Activated CD4-positive, alpha-beta T cell treated with anti-CD3 and anti-CD28 coated beads, Interleukin-2, Interleukin-4, amounts not matched to agents 100 ng/mL and 50 ng/mL, durations not matched to agents 16 hours and 8 hours (primary cell): ENCODE measurements at regions not wholly inside any gene's neighbourhood (a gene's known extent, or its start where the extent isn't known, plus 50 kb on each side); places are given as distances from the start of the nearest gene placed in this dataset.
"Not testable (repeated sequence)": the region's sequence is repeated elsewhere in the genome, so short reads cannot be mapped to it uniquely, and the experiment has no call there.

Experiments used
- DNase-seq: peaks from one replicate; pipeline ENCODE4 v3.0.0-alpha.2; 2020; ENCODE audit warnings: low spot score

GRCh38 chr5:92990771-92991170 is 590.2 kb downstream of the NR2F1-AS1 start:
- no peak for DNase-seq

- DNase-seq = no peak
Observed at GRCh38 chr5:92981001-92981400, 600.0 kb downstream of the NR2F1-AS1 start.

- DNase-seq = no peak
Observed at GRCh38 chr5:92980491-92980890, 600.5 kb downstream of the NR2F1-AS1 start.

GRCh38 chr5:92979716-92980115 is 601.3 kb downstream of the NR2F1-AS1 start:
- no peak for DNase-seq

DNA sequence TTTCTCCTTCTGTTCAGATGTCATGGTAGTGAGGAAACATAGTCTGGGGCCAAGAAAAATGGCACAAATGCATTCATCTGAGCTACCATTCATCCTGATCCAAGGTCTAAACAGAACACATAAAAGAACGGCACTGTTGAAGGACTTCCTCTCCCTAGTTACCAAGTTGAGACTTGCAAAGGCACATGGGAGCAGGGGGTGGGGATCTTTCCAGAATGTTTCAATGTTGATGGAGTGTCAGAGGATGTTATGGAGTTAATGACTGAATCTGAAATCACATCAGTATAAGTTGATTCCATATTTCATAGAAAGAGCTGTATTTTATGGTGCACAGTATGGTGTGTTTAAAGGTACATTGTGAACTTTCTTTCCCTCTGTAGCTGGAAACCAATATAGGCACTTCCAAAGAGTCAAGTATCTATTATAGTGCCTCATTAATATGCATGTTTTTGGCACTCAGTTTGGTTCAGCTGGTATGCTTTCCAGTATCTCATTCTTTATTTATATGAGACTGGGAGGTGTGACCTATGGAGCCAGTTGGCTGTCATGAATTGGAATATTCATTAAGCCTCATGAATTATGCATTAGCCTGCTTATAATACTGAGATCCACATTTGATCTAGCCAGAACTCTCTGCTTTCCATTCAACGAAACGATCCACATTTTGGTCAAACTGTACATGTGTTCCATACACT is 603.0 kb downstream of the NR2F1-AS1 start:
- DNase-seq = no peak

- no peak for DNase-seq
Observed at GRCh38 chr5:92976156-92976555, 604.9 kb downstream of the NR2F1-AS1 start.

DNA sequence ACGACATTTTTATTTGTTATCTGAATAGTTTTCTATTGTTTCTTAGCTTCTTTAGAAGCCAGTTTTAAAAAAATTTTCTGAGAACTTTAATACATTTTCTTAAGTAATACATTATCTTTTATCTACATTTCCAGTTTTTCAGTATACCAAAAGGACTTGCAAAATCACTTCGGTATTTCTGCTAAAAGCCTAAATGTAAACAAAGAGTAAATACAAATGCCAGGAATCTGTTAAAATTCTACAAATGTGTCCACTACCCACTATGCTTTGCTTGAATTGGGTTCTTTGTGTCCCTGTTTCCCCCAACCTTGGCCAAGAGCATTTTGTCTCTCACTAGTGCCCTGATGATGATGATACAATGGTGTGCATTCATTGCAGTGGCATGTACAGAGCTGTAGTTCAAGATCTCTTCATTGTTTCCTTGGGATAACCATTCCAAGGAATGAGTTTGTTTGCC is 611.2 kb downstream of the NR2F1-AS1 start:
- no peak for DNase-seq

DNA sequence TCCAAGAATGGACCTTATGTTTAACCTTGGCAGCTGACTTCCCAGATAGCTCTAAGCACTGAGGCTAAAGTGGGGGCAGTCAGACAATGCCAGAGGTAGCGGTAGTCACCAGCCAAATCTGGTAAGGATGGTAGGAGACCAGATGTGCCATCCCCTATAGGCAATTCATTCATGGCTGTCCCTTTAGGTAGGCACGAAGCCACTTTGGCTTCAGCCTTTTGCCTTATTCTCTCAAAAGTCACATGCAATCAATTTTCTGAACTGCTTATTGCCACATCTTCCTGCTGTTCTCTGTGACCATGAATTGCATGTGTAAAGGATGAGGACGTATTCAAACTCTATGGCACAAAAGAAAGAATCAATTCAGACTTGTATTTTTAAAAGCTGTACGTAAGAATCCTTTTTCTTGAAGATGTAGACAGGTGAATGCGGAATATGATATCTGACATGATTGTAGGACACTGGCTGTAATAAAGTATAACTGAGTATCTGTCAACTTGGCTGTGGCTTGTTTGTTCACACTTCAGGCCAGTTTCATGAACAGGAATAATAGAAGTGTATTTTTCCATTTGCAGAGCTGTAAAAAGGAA is 611.7 kb downstream of the NR2F1-AS1 start:
- DNase-seq = no peak

DNA sequence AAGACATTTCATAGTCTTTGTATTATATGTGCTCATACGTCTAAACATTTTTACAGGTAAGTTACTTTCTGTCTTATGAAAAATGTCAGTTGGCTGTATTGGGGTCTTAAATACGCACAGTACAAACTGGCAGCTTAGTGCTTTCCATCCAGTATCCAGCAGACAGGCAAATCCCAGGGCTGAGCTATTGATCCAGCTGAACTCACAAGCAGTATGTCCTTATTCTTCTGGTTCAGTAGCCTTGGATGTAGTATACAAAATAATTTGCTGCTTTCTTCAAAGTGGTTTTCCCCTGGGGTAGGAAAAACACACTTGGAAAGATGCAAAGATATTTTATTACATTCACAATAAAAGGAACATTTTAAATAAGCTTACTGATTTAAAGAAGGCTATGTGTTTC is 617.2 kb downstream of the NR2F1-AS1 start:
- DNase-seq = no peak

GRCh38 chr5:92962752-92963151 is 618.3 kb downstream of the NR2F1-AS1 start:
- no peak for DNase-seq

DNA sequence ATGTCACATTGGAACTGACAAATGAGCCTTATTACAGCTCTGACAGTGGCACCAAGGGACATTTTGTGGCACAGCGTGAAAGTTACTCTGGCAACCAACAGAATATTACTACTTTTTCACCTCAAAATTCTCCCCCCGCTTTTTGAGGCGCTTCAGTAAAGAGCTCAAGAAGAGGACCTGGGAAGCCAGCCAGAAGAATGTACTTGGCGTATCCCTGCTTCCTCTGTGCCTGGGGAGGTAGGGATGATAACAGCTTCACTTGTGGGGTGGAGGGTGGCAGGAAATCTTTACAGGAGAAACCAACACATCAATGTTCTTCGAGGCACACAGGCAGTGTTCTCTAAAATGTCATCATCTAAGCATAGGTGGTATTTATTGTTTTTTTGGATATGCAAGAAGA is 624.1 kb downstream of the NR2F1-AS1 start:
- no peak for DNase-seq

DNA sequence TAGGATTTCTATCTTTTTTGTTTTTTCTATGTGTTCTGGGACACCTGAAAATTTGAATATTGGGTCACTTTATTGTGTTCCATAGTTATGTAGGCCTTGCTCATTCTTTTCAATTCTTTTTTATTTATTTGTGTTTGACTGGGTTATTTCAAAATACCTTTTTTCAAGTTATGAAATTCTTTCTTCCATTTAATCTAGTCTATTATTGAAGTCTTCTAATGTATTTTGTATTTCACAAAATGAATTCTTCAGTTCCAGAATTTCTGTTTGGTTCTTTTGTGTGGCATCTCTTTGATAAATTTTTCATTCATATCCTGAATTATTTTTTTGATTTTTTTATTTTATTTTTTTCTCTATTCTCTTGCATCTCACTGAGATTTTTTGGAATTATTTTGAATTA is 628.8 kb downstream of the NR2F1-AS1 start:
- no peak for DNase-seq

GRCh38 chr5:92951746-92952145 is 629.3 kb downstream of the NR2F1-AS1 start:
- DNase-seq = no peak

DNA sequence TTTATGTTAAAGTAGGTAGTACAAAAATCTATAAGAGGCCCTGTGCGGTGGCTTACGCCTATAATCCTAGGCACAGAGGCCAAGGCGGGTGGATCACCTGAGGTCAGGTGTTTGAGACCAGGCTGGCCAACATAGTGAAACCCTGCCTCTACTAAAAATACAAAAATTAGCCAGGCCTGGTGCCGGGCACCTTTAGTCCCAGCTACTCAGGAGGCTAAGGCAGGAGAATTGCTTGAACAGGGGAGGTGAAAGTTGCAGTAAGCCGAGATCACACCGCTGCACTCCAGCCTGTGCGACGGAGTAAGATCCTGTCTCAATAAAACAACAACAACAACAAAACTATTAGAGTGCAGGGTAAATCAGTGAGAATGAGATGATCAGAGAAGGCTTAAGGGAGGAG is 634.5 kb downstream of the NR2F1-AS1 start:
- DNase-seq = no peak

DNA sequence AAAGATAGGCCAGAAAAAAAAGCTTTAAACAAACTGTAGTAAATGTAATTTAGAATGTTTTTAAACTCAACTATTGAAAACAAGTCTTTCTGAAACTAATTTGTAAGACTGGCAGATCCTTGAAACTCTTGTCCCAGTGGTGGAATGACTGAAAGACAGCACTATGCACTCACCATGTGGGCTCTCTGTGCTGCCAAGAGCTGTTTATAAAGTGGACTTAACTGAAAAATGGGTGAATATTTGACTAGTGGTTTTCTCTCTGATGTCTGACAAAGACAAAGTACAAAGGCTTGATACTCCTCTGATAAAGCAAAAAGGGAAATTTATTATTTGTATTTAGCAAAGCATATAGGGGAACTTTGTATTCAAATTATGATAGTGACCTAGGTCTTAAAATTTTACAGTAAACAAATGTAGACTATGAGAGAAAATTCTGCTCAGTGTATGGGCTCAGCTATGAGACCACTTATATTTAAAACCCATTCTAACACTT is 635.4 kb downstream of the NR2F1-AS1 start:
- DNase-seq = no peak

DNA sequence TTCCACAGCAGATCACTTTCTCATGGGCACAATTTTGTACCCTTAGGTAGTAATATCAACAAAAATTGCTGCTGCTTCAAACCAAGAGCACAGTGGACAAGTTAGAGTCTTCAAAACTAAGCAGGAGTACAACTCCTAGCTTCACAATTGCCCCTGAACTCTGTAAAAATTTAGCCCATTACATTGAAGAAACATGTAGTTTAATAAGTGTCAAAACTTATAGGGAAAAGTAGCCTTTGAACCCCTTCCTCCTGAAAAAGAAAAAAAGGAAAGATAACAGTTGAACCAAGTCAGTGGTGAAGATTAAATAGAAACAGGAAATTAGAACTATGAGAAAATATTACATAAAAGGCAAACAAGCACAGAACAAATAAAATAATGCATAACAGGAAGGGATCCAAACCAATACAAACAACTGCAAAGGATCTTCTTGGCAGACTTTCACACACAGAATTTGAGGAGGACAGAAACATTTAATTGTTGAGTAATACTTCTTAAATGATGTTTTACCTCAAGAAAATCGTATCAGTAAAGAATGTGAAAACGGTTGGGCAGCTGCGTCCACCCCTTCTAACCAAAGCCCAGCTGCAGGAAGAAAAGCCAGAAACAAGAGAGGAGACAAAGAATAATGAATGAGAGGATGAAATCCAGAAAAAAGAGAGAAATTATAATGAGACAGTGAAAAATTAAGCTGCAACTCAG is 636.0 kb downstream of the NR2F1-AS1 start:
- no peak for DNase-seq

DNA sequence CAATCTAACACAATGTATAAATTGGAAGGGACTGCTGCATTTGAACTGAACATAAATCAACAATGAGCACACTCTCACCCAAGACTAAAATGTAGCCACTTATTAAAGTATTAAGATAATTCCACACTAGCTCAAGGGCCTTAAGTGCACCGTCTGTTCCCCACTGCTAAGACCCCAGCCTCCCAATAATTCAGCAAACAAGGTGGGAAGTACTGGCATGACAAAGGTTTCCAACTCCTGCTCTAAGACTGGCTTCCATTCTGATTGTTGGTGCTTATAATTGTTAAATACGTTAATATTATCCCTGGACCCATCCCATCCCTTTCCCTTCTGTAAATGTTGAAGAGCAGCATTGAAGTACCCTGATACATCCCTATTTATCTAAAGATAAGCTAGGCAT is 636.7 kb downstream of the NR2F1-AS1 start:
- DNase-seq = no peak

DNA sequence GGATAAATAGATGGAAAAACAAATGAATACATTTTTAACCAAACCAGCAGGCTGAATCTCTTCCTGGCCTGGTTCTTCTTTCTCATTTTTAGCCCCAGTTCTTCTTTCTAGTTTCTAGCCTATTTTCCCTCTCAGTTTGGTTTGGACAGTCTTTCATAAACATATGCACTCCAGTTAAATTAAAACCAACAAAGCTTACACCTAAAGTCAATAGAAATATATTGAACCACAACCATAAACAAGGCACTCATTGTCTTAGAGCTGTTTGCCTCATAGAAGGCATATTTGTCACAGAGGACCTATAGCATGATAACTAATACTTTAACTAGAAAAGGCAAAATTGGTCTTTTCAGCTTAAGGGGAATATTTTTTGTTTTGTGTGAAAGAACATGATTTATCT is 638.3 kb downstream of the NR2F1-AS1 start:
- no peak for DNase-seq

- DNase-seq = no peak
Observed at GRCh38 chr5:92941806-92942205, 639.2 kb downstream of the NR2F1-AS1 start.

DNA sequence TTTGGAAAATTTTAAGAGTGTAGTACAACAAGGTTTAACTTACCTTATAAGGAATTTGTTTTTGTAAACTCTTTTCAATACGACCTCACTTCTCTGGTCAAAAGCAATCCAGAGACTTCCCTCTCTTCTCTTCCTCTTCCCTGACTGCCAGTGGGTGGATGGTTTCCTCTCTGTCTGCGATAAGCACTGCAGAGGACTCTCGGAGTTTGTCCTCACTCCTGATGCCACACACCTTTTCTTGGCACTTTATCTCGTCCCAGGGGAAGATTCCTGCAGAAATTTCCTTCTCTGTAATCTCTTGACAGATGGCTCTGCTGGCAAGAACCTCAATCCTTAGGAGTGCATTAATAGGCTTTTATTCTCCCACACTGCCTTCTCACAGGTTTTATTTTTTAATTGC is 641.6 kb downstream of the NR2F1-AS1 start:
- DNase-seq = no peak

- DNase-seq = not testable (repeated sequence)
Observed at GRCh38 chr5:92937396-92937795, 643.6 kb downstream of the NR2F1-AS1 start.

- DNase-seq = no peak
Observed at GRCh38 chr5:92930057-92930456, 651.0 kb downstream of the NR2F1-AS1 start.

DNA sequence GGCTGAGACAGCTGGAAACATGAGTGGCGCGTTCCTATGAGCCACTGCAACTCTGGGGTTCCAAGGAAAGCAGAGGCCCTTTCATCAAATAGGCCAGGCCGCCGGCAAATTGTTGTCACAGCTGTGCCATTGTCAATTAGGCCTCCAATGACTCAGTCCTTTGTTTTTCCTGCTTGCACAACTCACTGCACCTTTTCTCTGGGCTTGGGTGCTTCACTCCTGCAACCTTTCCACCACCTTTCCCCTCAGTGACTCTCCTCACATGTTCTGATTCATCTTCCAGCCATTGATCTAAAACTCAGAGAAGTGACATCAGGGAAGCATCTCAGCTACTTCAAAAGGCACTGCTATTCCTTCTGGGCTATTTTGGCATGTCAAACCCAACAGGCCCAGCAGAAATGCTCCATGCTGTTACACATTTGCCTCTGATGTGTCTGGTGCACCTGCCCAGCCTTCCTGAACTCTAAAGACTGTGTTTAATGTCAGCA is 653.7 kb downstream of the NR2F1-AS1 start:
- no peak for DNase-seq
